BLaER1 (cell line): ENCODE measurements at regions not wholly inside any gene's neighbourhood (a gene's known extent, or its start where the extent isn't known, plus 50 kb on each side); places are given as distances from the start of the nearest gene placed in this dataset.

Experiments
- H3K27ac ChIP-seq: shearing (Covaris generic); formaldehyde crosslinking; 2 replicates; pipeline ENCODE4 v1.8.1; 2022
- H3K27me3 ChIP-seq: shearing (Covaris generic); formaldehyde crosslinking; 2 replicates; pipeline ENCODE4 v1.8.1; 2022
- H3K36me3 ChIP-seq: shearing (Covaris generic); formaldehyde crosslinking; 2 replicates; pipeline ENCODE4 v1.8.1; 2022
- H3K4me1 ChIP-seq: shearing (Covaris generic); formaldehyde crosslinking; 2 replicates; pipeline ENCODE4 v1.8.1; 2022
- H3K4me2 ChIP-seq: shearing (Covaris generic); formaldehyde crosslinking; 2 replicates; pipeline ENCODE4 v1.8.1; 2022
- H3K4me3 ChIP-seq: shearing (Covaris generic); formaldehyde crosslinking; 2 replicates; pipeline ENCODE4 v1.8.1; 2022
- H3K9ac ChIP-seq: shearing (Covaris generic); formaldehyde crosslinking; 2 replicates; pipeline ENCODE4 v1.8.1; 2022
- H3K9me3 ChIP-seq: shearing (Covaris generic); formaldehyde crosslinking; 2 replicates; pipeline ENCODE4 v1.8.1; 2022
- H4K20me1 ChIP-seq: shearing (Covaris generic); formaldehyde crosslinking; 2 replicates; pipeline ENCODE4 v1.8.1; 2022
- Cebpa-rat ChIP-seq: shearing (Covaris generic); IDR thresholded peaks from 2 replicates; pipeline ENCODE4 v1.8.1; 2022

- TF ChIP-seq Cebpa-rat: no peak
- Histone ChIP-seq H3K4me2 (no peak overlapping the region), H3K36me3 (no peaks in the 10 kb centered on the region), H3K9ac (no peak overlapping the region), H3K4me3 (no peak overlapping the region), H3K27ac (no peak overlapping the region), H3K9me3 (no peaks in the 10 kb centered on the region), H3K27me3 (no peaks in the 10 kb centered on the region), H4K20me1 (no peaks in the 10 kb centered on the region), H3K4me1 (no peaks in the 10 kb centered on the region)
These were observed 56.1 kb downstream of the CAPZA3 start for GRCh38 chr12:18794000-18794399.

DNA sequence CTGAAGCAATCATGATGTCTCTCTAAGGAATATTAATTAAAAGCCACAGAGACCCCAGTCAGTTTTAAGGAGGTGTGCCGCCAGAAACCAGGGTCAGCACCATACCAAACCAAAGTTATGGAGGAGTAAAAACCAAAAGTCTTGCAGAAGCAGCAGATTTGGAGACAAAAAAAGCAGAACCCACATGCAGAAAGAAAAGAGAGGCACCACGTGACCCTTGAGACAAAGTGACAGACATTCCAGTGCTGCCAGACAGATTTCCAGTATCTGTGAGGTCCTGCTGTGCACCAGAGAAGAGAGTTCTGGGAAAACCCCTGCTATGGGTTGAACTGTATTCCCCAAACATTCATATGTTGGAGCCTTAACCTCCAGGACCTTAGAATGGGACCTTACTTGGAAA is 59.7 kb downstream of the CAPZA3 start:
- Histone ChIP-seq H3K9me3 (no peaks in the 10 kb centered on the region), H4K20me1 (no peaks in the 10 kb centered on the region), H3K27me3 (no peaks in the 10 kb centered on the region), H3K9ac (no peak overlapping the region), H3K4me3 (no peak overlapping the region), H3K4me2 (no peak overlapping the region), H3K4me1 (no peaks in the 10 kb centered on the region), H3K27ac (no peak overlapping the region), H3K36me3 (no peaks in the 10 kb centered on the region)
- no peak for TF ChIP-seq Cebpa-rat

- Histone ChIP-seq H3K4me3 (no peak overlapping the region), H3K27ac (no peak overlapping the region), H3K9me3 (no peaks in the 10 kb centered on the region), H4K20me1 (no peaks in the 10 kb centered on the region), H3K36me3 (no peaks in the 10 kb centered on the region), H3K4me1 (no peaks in the 10 kb centered on the region), H3K9ac (no peak overlapping the region), H3K4me2 (no peak overlapping the region), H3K27me3 (no peaks in the 10 kb centered on the region)
- TF ChIP-seq Cebpa-rat: no peak
These were observed 60.8 kb downstream of the CAPZA3 start for GRCh38 chr12:18798535-18799361.

- Histone ChIP-seq H3K4me2 (no peak overlapping the region), H3K27me3 (no peaks in the 10 kb centered on the region), H3K4me1 (no peaks in the 10 kb centered on the region), H3K9me3 (no peaks in the 10 kb centered on the region), H3K4me3 (no peak overlapping the region), H4K20me1 (no peaks in the 10 kb centered on the region), H3K9ac (no peak overlapping the region), H3K36me3 (no peaks in the 10 kb centered on the region), H3K27ac (no peak overlapping the region)
- no peak for TF ChIP-seq Cebpa-rat
These were observed 61.6 kb downstream of the CAPZA3 start for GRCh38 chr12:18799561-18799960.

DNA sequence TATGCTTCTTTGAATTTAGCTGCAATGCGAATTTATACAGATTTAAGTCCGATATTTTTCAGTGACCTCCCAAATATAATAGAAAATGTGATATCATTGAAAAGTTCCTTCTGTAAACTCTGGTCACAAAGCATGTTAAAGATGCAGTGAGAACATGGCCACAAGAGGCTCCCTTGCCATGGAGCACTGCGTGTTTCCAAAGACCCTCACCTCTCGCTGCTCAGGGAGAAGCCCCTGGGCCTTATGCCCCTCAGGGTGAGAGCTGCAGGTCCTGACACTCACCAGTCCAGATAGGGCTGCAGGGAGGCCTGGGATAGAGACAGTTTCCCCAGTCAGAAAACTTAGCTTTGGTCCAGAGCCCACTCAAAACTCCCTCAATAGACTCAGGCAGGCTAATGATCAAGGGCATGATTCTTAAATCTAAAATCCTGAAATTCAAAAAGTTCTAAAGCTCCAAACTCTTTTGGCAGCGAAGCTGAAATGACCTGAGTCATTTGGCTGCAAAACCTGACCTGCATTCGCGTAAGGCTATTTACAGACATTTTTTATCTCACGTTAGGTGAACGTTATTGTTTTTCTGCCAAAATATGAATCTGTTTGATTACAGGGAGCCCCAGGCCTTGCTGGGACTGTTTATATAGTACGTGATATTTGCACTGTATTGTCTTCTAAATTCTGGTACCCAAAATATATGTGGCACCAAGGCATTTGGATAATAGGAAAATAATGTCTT is 67.8 kb downstream of the CAPZA3 start:
- Histone ChIP-seq H3K36me3 (no peaks in the 10 kb centered on the region), H3K9me3 (no peaks in the 10 kb centered on the region), H3K27me3 (no peaks in the 10 kb centered on the region), H3K4me3 (no peak overlapping the region), H4K20me1 (no peaks in the 10 kb centered on the region), H3K27ac (no peak overlapping the region), H3K4me1 (peaks cover 24% of the 10 kb centered on the region), H3K9ac (no peak overlapping the region), H3K4me2 (no peak overlapping the region)
- no peak for TF ChIP-seq Cebpa-rat

DNA sequence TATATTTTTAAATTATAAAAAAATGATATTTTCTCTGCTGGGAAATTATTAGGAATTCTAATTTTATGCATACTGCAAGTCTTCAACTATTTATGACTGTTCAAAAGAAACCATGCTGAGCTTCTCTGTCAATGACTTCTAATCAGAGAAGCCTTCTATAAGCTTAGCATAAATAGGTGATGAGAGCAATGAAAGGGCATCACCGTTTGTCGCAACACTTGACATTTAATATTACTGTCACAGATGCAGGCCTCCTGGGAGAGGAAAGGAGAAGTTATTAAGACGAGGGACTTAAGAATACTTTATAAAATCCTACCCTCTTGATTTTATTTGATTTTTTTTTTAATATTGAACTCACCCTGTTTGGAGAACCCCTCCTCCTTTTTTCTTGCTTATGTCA is 69.8 kb downstream of the CAPZA3 start:
- Histone ChIP-seq H3K4me1 (peaks cover 28% of the 10 kb centered on the region), H4K20me1 (no peaks in the 10 kb centered on the region), H3K36me3 (no peaks in the 10 kb centered on the region), H3K4me3 (no peak overlapping the region), H3K9ac (no peak overlapping the region), H3K9me3 (no peaks in the 10 kb centered on the region), H3K27me3 (no peaks in the 10 kb centered on the region), H3K4me2 (0 out of 2 replicates have a peak overlapping the region, but pooled peaks have one; percentile 9), H3K27ac (no peak overlapping the region)
- no peak for TF ChIP-seq Cebpa-rat

GRCh38 chr12:18808221-18808620 is 70.3 kb downstream of the CAPZA3 start:
- no peaks in the 10 kb centered on the region for H3K36me3 ChIP-seq
- H3K9me3 ChIP-seq: no peaks in the 10 kb centered on the region
- no peaks in the 10 kb centered on the region for H4K20me1 ChIP-seq
- peaks cover 28% of the 10 kb centered on the region for H3K4me1 ChIP-seq
- H3K4me2 ChIP-seq: peak overlapping the region; percentile 9; the same call in 1 of the 2 replicates
- no peak overlapping the region for H3K9ac ChIP-seq
- TF ChIP-seq Cebpa-rat: no peak
- no peak overlapping the region for H3K27ac ChIP-seq
- H3K27me3 ChIP-seq: no peaks in the 10 kb centered on the region
- no peak overlapping the region for H3K4me3 ChIP-seq

DNA sequence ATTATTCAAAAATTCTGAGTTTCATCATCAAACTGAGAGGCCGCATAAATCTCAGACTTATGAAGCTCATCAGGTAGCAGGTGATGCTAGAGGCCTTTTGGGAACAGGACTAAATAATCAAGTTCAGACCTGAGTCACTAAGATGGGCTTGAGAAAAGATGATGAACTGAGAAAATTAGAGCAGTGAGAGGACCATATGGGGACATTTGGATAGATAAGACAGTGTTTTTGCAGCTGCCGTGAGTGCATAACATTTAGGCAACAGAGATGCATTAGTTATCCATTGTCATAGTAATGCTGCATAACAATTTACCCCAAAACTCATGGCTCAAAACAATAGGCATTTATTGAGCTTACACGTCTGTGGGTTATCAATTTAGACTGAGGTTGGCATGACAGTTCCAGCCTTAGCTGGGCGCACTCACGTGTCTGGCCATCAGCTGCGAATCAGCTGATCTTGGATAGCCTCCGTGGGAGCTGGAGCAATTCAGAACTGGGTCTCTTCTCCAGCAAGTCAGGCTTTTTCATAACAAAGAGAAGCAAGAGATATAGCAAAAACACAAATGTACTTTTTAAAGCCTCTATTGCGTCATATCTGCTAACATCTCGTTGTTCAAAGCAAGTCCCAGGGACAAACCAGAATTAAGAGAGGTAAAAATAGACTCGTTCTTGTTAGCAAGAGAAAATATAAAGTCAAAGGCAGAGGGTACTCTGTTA is 72.8 kb downstream of the CAPZA3 start:
- H3K4me1 ChIP-seq: peaks cover 40% of the 10 kb centered on the region
- TF ChIP-seq Cebpa-rat: peak; percentile 54
- H3K9ac ChIP-seq: no peak overlapping the region
- no peak overlapping the region for H3K27ac ChIP-seq
- H3K36me3 ChIP-seq: no peaks in the 10 kb centered on the region
- H3K9me3 ChIP-seq: no peaks in the 10 kb centered on the region
- H3K4me2 ChIP-seq: peak overlapping the region; percentile 60
- H3K27me3 ChIP-seq: no peaks in the 10 kb centered on the region
- no peaks in the 10 kb centered on the region for H4K20me1 ChIP-seq
- no peak overlapping the region for H3K4me3 ChIP-seq

- Histone ChIP-seq H3K36me3 (no peaks in the 10 kb centered on the region), H3K9ac (no peak overlapping the region), H3K27me3 (no peaks in the 10 kb centered on the region), H3K4me2 (no peak overlapping the region), H3K9me3 (no peaks in the 10 kb centered on the region), H3K4me3 (no peak overlapping the region), H3K4me1 (peaks cover 40% of the 10 kb centered on the region), H3K27ac (no peak overlapping the region), H4K20me1 (no peaks in the 10 kb centered on the region)
- TF ChIP-seq Cebpa-rat: no peak
These were observed 73.4 kb downstream of the CAPZA3 start for GRCh38 chr12:18811273-18811672.

DNA sequence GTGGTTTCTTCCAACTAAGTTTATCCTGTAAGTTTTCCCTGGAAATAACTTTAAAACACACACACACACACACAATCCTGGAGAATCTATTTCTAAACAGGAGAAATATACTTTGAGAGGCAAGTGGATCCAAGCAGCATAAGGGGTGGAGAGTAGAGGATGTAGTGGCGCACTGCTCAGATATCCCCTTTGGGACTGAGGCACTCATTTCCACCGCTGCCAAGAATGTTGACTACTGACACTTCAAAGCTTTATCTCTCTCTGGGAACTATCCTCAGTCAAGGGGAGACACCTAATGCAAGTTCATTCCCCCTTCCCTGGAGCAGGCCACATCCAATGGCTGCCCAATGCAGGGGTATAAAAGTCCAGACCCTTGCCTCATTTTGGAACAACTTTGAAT is 75.8 kb downstream of the CAPZA3 start:
- TF ChIP-seq Cebpa-rat: no peak
- no peak overlapping the region for H3K9ac ChIP-seq
- H3K4me1 ChIP-seq: peaks cover 34% of the 10 kb centered on the region
- H3K9me3 ChIP-seq: no peaks in the 10 kb centered on the region
- H3K36me3 ChIP-seq: no peaks in the 10 kb centered on the region
- H3K27ac ChIP-seq: no peak overlapping the region
- peak overlapping the region; percentile 42 for H3K4me2 ChIP-seq
- H4K20me1 ChIP-seq: no peaks in the 10 kb centered on the region
- H3K4me3 ChIP-seq: no peak overlapping the region
- H3K27me3 ChIP-seq: no peaks in the 10 kb centered on the region
